ENCODE measurements at regions not wholly inside any gene's neighbourhood (a gene's known extent, or its start where the extent isn't known, plus 50 kb on each side); places are given as distances from the start of the nearest gene placed in this dataset.
A peak's percentile ranks its signal among the peaks of the same experiment; 100 is the strongest.

- no peak for FAIRE-seq
- CTCF ChIA-PET, result no interaction called here
- dilution Hi-C loops (cut with MboI; ENCODE audit: extremely low pct_ligation_motif_present, low sequenced_read_pairs), result no loop called here
These were observed 891.1 kb downstream of the TMEM121 start for GRCh38 chr14:106417224-106418049.

More at GRCh38 chr14:106417224-106418049, 891.1 kb downstream of the TMEM121 start:
- Histone ChIP-seq H3K4me2 (ENCODE audit: insufficient read depth, low read length) (no peak overlapping the region), H3K4me3 (replicated peaks in 1 of 3; ENCODE audit: insufficient read depth in 1 of 3, low read depth in 1 of 3, low read length in 3 of 3) (no peak overlapping the region), H3K4me1 (ENCODE audit: control insufficient read depth, extremely low read depth, insufficient read depth, low read length) (no peaks in the 10 kb centered on the region), H3K27me3 (ENCODE audit: control insufficient read depth in 2 of 2, insufficient read depth in 2 of 2, low read length in 2 of 2) (no peaks in the 10 kb centered on the region), H3K9me3 (replicated peaks; ENCODE audit: control insufficient read depth, insufficient read depth, low read length) (no peaks in the 10 kb centered on the region), H3K79me2 (ENCODE audit: control insufficient read depth, insufficient read depth, low read length) (no peaks in the 10 kb centered on the region), H4K20me1 (replicated peaks; ENCODE audit: control insufficient read depth, extremely low read depth, insufficient read depth, low read length) (no peaks in the 10 kb centered on the region), H3K36me3 (ENCODE audit: control insufficient read depth in 2 of 2, extremely low read depth in 1 of 2, insufficient read depth in 2 of 2, low read length in 2 of 2) (no peaks in the 10 kb centered on the region), H3K9ac (replicated peaks; ENCODE audit: extremely low read depth, insufficient read depth, low read length) (no peak overlapping the region), H2AFZ (ENCODE audit: low read depth, low read length) (no peak overlapping the region), H3K27ac (ENCODE audit: insufficient read depth, low read depth, low read length) (no peak overlapping the region), H3K9me1 (replicated peaks; ENCODE audit: control insufficient read depth, extremely low read depth, insufficient read depth, low read length) (no peaks in the 10 kb centered on the region)
- no peak for DNase-seq (ENCODE audit: low read depth, low spot score)
- POLR2A ChIA-PET, result no interaction called here
- TF ChIP-seq POLR2A (IDR thresholded peaks at IDR 0.05; ENCODE audit: low read depth, low read length) (no peak), JUN (IDR thresholded peaks at IDR 0.05; ENCODE audit: borderline replicate concordance, insufficient read depth, insufficient read length, low read depth) (no peak), EZH2 (IDR thresholded peaks at IDR 0.05; ENCODE audit: borderline replicate concordance, low read depth, low read length, severe bottlenecking) (no peak), POLR2AphosphoS5 (IDR thresholded peaks at IDR 0.05; ENCODE audit: insufficient read depth, low read depth, low read length) (no peak), GATA2 (IDR thresholded peaks at IDR 0.05; ENCODE audit: insufficient read depth, insufficient read length, low read depth, low read length) (no peak), FOS (IDR thresholded peaks at IDR 0.05; ENCODE audit: borderline replicate concordance, insufficient read depth, low read length) (no peak), CTCF (IDR thresholded peaks at IDR 0.05; ENCODE audit: extremely low read depth in 1 of 2, insufficient read depth in 1 of 2, low read depth in 1 of 2, low read length in 2 of 2) (peak; percentile 36 to 54)
- BruUV-seq (replicated peaks), result no TSS peak
- intact Hi-C loops (cut with micrococcal nuclease), result no loop called here

Data from endothelial cell of umbilical vein (primary cell).